GM13976 (cell line): ENCODE measurements at regions not wholly inside any gene's neighbourhood (a gene's known extent, or its start where the extent isn't known, plus 50 kb on each side); places are given as distances from the start of the nearest gene placed in this dataset.

Experiments
- DNase-seq: peaks from one replicate; pipeline ENCODE4 v3.0.0; 2012; ENCODE audit warnings: low spot score
- CTCF ChIP-seq: IDR thresholded peaks from 2 replicates; pipeline ENCODE4 v1.5.1; 2012; ENCODE audit warnings: borderline replicate concordance, mild to moderate bottlenecking; ENCODE audit not compliant: insufficient read depth; ENCODE audit errors: extremely low read depth, missing control alignments, control extremely low read depth
- in situ Hi-C: fragments of 300-500 bp; cut with MboI; formaldehyde crosslinking; loops from one replicate; pipeline ENCODE4 v1.12.0; 2022; ENCODE audit warnings: low sequenced_read_pairs, mixed read lengths, inconsistent platforms; ENCODE audit not compliant: unreplicated experiment

- in situ Hi-C loops: no loop called here
These were observed 508.8 kb downstream of the ANKRD50 start for GRCh38 chr4:124203613-124204238.

GRCh38 chr4:124206779-124207605 lies 505.5 kb downstream of the ANKRD50 start:
- TF ChIP-seq CTCF: no peak
- in situ Hi-C loops: no loop called here
- no peak for DNase-seq

More at GRCh38 chr4:124203613-124204238, 508.8 kb downstream of the ANKRD50 start:
- TF ChIP-seq CTCF: no peak
- DNase-seq: no peak

GRCh38 chr4:124209211-124209610 lies 503.3 kb downstream of the ANKRD50 start:
- in situ Hi-C loops: no loop called here
- DNase-seq: no peak
- TF ChIP-seq CTCF: no peak

- in situ Hi-C loops: no loop called here
- no peak for DNase-seq
- TF ChIP-seq CTCF: no peak
These were observed 502.9 kb downstream of the ANKRD50 start for GRCh38 chr4:124209626-124210025.

- no peak for TF ChIP-seq CTCF
- in situ Hi-C loops: no loop called here
- no peak for DNase-seq
These were observed 501.8 kb downstream of the ANKRD50 start for GRCh38 chr4:124210746-124211145.

- no peak for DNase-seq
These were observed 499.5 kb downstream of the ANKRD50 start for GRCh38 chr4:124212815-124213630.

More at GRCh38 chr4:124212815-124213630, 499.5 kb downstream of the ANKRD50 start:
- no peak for TF ChIP-seq CTCF
- in situ Hi-C loops: no loop called here
